ENCODE measurements at regions not wholly inside any gene's neighbourhood (a gene's known extent, or its start where the extent isn't known, plus 50 kb on each side); places are given as distances from the start of the nearest gene placed in this dataset.
"Not testable (repeated sequence)": the region's sequence is repeated elsewhere in the genome, so short reads cannot be mapped to it uniquely, and the experiment has no call there.

DNA sequence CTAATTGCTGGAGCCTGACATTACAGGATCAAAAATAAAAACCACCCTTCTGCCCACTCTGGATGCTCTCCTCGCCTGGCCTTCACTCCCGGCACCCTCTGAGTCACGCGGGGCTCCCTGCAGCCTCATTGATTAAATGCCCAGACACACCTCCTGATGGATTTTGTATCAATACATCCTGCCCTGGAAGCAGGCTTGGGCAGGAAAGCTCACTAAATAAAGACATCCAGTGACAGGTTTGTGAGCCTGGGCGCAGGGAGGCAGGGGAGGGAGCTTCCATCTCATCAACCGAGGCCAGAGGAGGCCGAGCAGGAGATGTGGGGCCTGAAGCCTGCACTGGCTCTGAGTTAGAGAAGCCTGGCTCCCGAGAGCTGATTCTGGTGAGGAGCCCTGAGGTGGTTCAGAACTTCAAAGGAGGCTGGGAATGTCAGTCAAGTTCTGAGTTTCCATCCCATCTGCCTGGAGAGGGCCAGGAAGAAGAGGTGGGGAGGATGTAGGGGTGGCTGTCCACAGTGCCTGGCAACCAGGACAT, 318.6 kb downstream of the ADGRD1 start:
- DNase-seq (ENCODE audit: low read depth in 2 of 3, low spot score in 2 of 3) = not testable (repeated sequence)

- no peak for DNase-seq (ENCODE audit: low read depth in 2 of 3, low spot score in 2 of 3)
Observed at GRCh38 chr12:131273291-131273845, 319.7 kb downstream of the ADGRD1 start.

DNA sequence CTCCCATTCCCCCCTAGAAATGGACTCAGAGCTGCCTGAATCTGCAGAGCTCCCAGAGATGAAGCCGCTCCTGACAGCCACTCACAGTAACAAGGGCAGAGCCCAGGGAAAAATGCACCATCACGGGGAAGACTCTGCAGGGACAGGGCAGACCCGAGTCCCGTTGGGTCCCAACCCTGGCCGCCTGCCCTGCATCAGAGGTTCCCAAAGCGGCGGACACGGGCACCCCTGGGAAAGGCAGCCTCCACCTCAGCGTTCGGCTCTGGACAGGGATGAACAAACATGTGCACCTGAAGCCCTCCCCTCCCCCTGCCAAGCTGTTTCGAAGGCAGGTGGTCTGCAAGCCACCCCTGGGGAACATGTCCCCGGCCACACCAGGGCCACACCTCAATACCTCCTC, 320.4 kb downstream of the ADGRD1 start:
- DNase-seq (ENCODE audit: low read depth in 2 of 3, low spot score in 2 of 3) = no peak

- no peak for DNase-seq (ENCODE audit: low read depth in 2 of 3, low spot score in 2 of 3)
Observed at GRCh38 chr12:131274906-131275305, 321.2 kb downstream of the ADGRD1 start.

- DNase-seq (ENCODE audit: low read depth in 2 of 3, low spot score in 2 of 3) = no peak
Observed at GRCh38 chr12:131275824-131276223, 322.1 kb downstream of the ADGRD1 start.

GRCh38 chr12:131276501-131277185, 322.9 kb downstream of the ADGRD1 start:
- DNase-seq (ENCODE audit: low read depth in 2 of 3, low spot score in 2 of 3) = no peak

DNA sequence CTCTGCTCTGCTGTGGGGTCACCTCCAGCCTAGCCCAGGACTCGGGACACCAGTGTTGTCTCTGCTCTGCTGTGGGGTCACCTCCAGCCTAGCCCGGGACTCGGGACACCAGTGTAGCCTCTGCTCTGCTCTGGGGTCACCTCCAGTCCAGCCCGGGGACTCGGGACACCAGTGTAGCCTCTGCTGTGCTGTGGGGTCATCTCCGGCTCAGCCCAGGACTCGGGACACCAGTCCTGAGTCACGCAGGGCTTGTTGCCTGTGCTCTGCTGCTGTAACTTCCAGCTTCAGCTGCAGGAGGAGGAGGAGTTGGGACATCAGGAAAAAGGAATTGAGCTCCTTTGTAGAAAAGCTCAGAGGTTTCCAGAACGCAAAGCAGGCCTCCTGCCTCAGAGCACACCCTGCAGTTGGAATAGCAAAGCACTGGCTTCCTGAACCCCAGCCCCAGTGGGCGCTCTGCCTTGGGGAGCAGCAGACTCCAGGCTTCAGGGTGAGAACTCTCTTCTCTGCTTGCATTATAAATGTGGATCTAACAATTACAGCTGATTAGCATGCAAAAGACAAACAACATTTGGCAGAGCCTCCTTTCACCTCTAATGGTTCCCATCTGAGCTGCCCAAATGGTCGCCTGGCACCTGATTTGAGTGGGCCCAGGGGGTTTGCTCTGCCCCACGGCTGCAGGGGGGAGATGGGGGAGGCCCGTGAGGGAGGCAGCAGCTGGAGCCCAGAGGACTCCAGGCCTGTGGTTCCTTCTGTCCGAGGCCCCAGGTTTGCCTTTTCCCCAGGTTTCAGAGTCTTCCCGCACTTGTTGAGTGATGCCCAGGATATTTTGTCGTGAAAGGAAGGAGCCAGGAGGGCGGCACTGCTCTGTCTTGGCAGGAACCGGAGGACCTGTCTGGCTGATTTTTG, 323.7 kb downstream of the ADGRD1 start:
- not testable (repeated sequence) for DNase-seq (ENCODE audit: low read depth in 2 of 3, low spot score in 2 of 3)

DNA sequence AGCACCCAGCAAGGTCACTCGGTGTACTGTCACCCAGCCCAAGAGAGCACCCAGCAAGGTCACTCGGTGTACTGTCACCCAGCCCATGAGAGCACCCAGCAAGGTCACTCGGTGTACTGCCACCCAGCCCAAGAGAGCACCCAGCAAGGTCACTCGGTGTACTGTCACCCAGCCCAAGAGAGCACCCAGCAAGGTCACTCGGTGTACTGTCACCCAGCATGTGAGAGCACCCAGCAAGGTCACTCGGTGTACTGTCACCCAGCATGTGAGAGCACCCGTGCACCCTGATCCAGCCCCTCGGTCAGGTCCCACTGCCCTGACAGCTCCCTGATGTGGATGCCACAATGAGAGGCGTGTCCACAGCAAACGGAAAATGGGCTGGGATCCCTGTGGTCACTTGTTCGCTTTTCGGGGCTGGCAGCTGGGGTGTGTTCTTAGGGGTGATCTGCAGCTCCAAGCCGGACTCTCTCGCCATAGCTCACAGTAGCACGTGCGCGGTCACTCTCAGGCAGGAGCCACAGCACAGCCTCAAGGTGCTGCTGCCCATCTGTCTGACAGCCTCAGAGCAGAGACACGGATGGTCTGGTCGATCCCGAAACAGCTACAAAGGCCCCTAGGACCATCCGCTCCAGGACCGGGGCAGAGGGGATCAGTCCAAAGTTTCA, 324.9 kb downstream of the ADGRD1 start:
- not testable (repeated sequence) for DNase-seq (ENCODE audit: low read depth in 2 of 3, low spot score in 2 of 3)

- DNase-seq (ENCODE audit: low read depth in 2 of 3, low spot score in 2 of 3) = no peak
Observed at GRCh38 chr12:131279281-131279921, 325.7 kb downstream of the ADGRD1 start.

GRCh38 chr12:131280426-131280825, 326.7 kb downstream of the ADGRD1 start:
- DNase-seq (ENCODE audit: low read depth in 2 of 3, low spot score in 2 of 3) = no peak

DNA sequence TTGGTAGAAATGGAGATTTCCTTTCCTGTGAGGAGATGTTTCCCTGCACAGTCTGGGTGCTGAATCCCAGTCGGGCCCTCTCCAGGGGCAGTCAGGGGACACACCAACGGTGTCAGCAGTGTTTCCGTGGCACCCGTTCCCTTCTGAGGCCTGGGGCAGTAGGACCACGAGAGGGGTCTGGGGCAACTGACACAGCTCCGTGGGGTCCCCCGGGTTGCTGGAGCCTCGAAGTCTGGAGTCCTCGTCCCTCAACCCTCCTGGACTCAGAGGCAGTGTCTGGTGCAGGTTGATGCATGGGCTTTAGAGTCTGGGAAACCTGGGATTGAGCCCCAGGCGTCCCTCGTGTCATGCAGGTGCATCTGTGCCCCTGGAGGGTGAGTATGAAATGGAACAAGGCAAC, 327.3 kb downstream of the ADGRD1 start:
- DNase-seq (ENCODE audit: low read depth in 2 of 3, low spot score in 2 of 3) = no peak

DNA sequence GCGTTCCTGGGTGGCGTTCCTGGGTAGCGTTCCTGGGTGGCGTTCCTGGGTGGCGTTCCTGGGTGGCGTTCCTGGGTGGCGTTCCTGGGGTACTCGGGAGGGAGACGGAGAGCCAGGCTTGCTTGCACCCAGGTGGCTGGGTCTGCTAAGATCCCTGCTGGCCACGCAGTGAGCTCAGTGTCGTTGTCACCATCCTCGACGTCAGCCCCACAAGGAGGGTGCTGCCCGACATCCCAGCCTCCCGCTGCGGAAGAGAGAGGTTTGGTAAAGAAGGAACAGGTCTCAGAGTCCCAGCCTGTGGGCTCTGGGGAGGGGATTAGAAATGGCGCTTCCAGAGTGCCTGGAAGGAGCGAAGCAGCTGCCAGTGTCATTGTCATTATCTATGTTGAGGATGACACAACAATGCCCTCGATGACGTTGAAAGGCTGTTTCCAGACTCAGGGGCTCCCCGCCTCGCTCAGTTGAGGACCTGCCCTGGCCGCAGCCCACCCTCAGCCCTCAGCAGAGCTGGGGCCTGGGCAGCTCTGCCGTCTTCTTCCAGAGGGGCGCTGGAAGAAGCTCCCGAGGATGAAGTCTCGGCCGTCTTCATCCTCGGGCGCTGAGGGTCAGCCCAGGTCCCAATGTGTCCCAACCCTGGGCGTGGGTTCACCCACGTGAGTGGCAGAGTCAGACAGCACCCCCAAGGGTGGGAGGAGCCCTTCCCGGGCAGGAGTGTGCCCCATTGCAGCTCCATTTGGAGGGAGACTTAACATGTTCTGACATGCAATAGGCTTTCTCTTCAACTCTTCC, 328.8 kb downstream of the ADGRD1 start:
- DNase-seq (ENCODE audit: low read depth in 2 of 3, low spot score in 2 of 3) = no peak

GRCh38 chr12:131283191-131283861, 329.6 kb downstream of the ADGRD1 start:
- DNase-seq (ENCODE audit: low read depth in 2 of 3, low spot score in 2 of 3) = no peak

DNA sequence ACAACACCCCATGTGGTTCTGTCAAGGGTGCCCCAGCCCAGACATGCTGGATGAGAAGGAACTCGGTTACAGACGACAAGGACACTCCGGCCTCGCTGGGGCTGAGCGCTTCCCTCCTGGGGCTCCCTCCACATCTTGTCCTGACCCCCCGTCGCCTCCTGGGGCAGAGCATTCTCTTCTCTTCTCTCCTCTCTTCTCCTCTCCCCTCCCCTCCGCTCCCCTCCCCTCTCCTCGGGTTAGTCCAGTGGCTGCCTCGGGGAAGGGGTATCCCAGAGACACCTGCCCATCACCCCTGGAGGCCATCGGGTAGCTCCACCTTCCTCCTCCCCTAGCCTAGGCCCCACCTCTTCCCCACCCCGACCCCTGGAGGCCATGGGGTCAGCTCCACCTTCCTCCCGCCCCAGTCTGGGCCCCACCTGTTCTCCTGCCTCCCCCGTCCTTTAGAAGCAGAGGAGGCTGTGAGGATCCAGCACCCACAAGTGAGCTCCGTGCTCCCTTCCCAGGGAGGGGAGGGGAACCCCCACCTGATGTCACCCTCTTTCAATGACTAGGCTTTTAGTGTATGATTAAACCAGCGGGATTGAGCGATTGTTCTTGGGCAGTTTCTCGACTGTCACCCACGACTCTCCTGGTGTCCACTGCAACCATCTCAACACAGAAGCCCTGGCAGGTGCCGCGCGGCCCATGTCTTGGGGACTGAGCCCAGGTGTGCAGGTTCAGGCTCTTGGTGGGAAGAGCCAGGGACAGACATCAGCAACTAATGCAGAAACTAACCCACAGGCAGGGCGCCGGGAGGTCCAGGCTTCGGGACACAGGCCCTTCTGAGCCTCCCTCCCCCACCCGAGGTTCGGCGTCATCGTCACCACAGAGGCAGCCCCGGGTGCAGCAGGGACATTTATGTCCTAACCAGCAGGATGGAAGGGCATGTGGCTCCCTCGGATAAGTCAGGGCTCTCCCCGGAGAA, 330.4 kb downstream of the ADGRD1 start:
- DNase-seq (ENCODE audit: low read depth in 2 of 3, low spot score in 2 of 3) = not testable (repeated sequence)

DNA sequence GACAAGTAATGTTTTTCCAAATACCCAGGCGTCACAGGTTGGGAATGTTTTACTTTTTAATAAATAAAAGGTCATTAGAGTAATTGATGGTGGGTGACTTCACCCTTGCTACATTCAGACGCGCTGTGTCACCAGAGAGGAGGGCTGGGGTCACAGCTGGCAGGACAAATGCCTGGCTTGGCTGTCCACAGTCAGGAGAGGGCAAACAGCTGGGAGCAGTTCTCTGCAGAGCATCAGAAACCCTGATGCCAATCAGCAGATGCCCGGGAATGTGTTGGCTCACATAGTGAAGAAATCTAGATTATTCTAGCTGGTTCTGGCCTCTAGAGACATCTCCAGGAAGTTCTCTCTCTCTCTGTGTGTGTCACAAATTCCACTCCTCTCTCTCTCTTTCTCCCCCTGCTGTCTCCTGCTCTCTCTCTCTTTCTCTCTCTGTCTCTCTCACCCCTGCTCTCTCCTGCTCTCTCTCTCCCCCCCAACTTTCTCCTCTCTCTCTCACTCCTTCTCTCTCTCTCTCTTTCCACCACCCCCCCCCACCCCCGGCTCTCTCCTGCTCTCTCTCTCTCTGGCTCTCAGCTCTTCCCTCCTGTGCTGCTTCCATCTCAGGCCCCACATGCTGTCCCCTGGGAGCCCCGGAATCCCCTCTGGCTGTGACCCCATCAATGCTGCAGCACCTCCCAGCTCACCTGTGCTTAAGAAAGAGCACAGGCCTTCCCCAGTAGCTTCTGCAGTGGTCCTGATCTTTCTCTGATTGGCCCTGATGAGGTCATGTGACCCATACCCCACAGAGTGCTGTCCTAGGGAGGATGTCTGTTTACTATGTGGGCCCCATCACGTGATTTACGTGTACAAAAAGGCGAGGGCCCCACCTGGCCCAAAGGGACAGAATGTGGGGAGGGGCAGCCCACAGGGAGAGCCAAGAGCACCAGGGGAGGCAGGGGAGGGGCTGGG, 331.5 kb downstream of the ADGRD1 start:
- DNase-seq (ENCODE audit: low read depth in 2 of 3, low spot score in 2 of 3) = not testable (repeated sequence)

GRCh38 chr12:131285905-131286295, 332.2 kb downstream of the ADGRD1 start:
- not testable (repeated sequence) for DNase-seq (ENCODE audit: low read depth in 2 of 3, low spot score in 2 of 3)

DNA sequence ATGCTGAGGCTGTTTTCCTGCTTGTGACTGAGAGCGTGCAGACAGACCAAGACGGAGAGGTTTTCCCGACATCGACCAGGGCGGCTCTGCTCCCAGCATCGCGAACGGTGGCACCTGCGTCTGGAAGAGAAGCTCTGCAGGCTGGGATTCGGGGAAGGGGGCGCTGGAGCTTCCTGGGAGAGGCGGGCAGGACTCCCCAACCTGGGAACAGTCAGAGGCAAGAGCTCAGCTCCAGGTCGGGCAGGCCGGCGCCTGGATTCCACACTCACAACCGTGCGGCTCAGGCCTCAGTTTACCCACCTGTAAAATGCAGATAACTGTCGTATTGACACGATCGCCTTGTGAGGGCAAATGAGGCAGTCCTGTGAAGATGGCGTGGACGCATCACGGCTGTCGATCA, 332.6 kb downstream of the ADGRD1 start:
- DNase-seq (ENCODE audit: low read depth in 2 of 3, low spot score in 2 of 3) = not testable (repeated sequence)

Measured in activated CD8-positive, alpha-beta memory T cell treated with anti-CD3 and anti-CD28 coated beads for 48 hours (primary cell).